Fibroblast of upper back skin (primary cell): ENCODE measurements at regions not wholly inside any gene's neighbourhood (a gene's known extent, or its start where the extent isn't known, plus 50 kb on each side); places are given as distances from the start of the nearest gene placed in this dataset.
"Not testable (repeated sequence)": the region's sequence is repeated elsewhere in the genome, so short reads cannot be mapped to it uniquely, and the experiment has no call there.

Experiments
- DNase-seq: peaks from one replicate; pipeline ENCODE4 v3.0.0-alpha.2; 2013

DNA sequence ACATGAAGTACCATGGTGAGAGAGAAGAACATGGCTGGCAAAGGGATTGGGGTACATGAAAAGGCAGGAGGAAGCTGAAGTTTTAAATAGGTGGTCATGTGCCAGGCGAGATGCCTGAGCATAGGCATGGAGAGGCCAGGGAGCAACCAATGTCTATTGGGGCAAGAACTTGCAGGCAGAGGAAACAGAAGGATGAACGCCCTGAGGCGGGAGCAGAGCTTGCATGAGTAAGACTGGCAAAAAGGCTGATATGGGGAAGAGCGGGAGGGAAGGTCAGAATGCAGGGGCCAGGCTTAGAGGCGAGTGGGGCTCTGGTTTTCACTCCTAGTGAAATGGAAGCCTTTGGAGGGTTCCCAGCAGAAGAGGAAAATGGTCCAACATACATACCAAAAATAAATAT, 52.5 kb upstream of the VSTM5 start:
- DNase-seq = no peak

GRCh38 chr11:93903989-93904388, 53.6 kb upstream of the VSTM5 start:
- no peak for DNase-seq

DNA sequence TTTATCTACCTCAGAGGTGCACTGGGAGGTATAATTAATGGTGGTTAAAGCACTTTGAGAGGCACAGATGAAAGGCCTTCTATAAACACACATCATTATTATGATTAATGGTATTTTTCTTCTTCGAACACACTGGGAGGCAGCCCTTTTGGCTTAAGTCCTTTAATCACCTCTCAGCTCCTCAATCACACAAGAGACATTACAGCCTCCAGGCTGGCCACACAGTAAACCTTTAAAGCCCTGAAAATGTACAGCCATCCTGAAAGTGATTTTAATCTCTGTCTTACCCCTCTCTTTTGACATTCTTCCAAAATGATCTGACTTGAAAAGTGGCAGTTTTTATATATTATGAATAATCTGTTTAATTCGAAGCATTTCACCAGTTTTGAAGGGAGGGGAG, 54.3 kb upstream of the VSTM5 start:
- peak; percentile 30 for DNase-seq

DNA sequence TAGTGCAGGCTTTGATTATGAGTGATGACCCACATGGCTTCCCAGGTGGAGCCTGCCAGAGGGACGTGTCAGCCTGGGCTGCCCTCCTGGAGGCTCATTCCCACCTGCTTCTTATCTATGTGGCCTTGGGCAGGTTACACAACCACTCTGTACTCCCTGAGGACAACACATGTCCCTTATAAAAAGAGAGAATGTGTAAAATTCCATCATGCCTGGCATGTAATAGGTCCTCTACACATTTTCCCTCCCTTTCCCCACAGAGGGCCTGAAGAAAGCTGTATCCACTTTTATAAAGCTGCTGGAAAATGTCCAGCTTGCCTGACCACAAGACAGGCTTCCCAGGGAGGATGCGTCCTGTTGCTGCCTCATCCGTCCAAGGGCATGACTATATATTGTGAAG, 55.0 kb upstream of the VSTM5 start:
- peak; percentile 92 for DNase-seq

GRCh38 chr11:93906486-93906885, 56.1 kb upstream of the VSTM5 start:
- peak; percentile 50 for DNase-seq

DNA sequence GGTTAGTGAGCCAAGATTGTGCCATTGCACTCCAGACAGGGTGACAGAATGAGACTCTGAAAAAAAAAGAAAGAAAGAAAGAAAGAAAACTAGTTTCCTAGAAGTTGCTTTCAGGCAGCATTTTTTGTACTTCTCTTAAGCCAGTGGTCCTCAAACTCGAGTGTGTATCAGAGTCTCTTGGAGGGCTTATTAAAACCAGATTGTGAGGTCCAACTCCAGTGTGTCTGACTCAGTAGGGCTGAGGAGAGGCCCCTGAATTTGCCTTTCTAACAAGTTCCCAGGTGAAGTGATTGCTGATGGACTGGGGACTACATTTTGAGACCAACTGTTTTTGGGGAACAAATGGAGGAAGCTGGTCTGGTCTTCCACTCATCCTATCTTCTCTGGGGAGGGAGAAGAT, 57.5 kb upstream of the VSTM5 start:
- DNase-seq = peak; percentile 53

- DNase-seq = peak; percentile 97
Measured at GRCh38 chr11:93908689-93909088, 58.3 kb upstream of the VSTM5 start.

DNA sequence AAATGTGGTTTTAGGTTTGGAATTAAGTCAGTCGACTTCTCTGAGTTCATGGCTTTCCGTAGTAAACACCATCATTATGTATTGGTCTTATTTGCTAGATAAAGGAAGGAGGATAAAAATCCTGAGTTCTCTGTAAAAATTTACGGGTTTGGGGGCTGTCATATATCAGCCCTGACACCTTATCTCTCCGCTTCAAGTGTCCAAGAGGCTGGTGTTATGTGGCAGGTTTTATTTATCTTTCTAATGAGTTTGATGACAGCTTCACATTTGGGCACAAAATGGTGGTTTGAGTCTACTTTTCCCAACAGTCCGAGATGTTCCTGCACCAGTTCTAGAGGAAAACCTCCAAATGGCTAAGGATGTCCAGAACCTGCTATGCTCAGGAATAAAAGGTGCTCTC, 67.3 kb upstream of the VSTM5 start:
- DNase-seq = no peak

- DNase-seq = peak; percentile 68
Measured at GRCh38 chr11:93921695-93922468, 71.5 kb upstream of the VSTM5 start.

GRCh38 chr11:93922830-93923229, 72.4 kb upstream of the VSTM5 start:
- no peak for DNase-seq

DNA sequence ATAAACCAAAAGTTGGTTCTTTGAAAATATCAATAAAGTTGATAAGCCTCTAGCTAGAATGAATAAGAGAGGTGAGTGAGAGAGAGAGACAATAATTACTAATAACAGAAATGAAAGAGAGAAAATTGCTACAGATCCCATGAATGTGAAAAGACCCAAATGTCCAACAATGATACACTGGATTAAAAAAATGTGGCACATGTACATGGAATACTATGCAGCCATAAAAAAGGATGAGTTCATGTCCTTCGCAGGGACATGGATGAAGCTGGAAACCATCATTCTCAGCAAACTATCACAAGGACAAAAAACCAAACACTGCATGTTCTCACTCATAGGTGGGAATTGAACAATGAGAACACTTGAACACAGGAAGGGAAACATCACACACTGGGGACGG, 75.7 kb upstream of the VSTM5 start:
- not testable (repeated sequence) for DNase-seq

- no peak for DNase-seq
Measured at GRCh38 chr11:93929407-93929806, 79.0 kb upstream of the VSTM5 start.

- no peak for DNase-seq
Measured at GRCh38 chr11:93933230-93933629, 82.8 kb upstream of the VSTM5 start.

- DNase-seq = no peak
Measured at GRCh38 chr11:93935826-93936225, 85.3 kb upstream of the HEPHL1 start.

- DNase-seq = no peak
Measured at GRCh38 chr11:93936460-93936859, 84.7 kb upstream of the HEPHL1 start.

DNA sequence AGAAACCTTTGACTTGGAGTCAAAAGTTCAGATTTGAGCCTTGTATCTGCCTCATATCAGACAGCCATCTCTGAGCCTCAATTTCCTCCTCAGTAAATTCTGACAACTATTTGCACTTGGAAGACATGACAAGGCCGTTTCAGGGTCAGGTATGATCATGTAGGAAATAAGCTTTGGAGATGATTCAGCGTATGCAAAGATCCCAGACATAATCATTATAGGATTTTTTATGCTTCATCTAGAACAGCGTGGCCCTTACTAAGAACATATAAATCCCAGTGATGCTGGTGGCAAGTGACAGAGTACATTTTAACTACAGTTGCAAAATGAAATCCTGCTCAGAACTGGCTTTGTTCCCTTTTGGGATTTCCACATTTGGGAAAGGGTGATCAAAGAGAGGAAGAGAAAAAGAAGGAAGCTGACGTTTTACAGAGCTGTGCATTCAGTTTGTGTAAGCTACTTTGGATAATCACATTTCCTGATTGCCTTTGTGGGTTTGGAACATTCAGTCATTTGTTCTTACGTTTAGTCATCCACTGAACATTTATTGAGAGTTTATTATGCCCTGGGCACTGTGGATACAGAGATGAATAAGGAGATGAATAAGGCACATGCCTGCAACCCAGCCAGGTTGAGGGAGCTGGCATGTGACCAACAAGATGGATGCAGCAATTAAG, 81.9 kb upstream of the HEPHL1 start:
- DNase-seq = no peak

DNA sequence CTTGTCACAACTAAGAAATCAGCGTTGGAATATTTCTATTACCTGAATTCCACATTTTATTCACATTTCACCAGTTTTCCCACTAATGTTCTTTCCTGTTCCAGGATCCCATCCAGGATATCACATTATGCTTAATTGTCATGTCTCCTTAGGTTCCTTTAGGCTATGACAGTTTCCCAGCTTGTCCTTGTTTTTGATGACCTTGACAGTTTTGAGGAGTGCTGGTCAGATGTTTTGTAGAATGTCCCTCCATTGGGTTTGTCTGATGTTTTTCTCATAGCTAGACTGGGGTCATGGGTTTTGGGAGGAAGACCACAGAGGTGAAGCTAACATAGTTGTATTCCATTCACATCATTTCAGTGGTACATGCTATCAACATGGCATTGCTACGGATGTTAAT, 80.8 kb upstream of the HEPHL1 start:
- no peak for DNase-seq

GRCh38 chr11:93942176-93942575, 79.0 kb upstream of the HEPHL1 start:
- peak; percentile 21 for DNase-seq

DNA sequence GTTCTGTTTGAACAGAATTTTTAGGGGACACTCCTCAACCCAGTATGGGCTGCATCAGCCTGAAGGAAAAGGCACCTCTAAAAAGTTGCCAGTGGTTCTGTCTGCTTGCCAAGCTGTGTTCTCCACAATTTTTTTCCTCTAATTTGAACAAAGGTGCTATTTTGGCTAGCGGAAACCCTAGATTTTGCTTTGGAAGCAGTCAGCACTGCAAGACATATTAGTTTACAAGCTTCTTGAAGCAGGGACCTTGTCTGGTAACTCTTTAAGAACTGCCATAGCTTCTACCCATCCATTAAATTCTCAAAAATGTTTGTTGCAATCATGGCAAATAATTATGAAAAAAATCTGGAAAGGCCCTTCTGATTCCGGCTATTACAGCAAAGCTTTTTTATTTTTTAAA, 75.6 kb upstream of the HEPHL1 start:
- DNase-seq = no peak

DNA sequence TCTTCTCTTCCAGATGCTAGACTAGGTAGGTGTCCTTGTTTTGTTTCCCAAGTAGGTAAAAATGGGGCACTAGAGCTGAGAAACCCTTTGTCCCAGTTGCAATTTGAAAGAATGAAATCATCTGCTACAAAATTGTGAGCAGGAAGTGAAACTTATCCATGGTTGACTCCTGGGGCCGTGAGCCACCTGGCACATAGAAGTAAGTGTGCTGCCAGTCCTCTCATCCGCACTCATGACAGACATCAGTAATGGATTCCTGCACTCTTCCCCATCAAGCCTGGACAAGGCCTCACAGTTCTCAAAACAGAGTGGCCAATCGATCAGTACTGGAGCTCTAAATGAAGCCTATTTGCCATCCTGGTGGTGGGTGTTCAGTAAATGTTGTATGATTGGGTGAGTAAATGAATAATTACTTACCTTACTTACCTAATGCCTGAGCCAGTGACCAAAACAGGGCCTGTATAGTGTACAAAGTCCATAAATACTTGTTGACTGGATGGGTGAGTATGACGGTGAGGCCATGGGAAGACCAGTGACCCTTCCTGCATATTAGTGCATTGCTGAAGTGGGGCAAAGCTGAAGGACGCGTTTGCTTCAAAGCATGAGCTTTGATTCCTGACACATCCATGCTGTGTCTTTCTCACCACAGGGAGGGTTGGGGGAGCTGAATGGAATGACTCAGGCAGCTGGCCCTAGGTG, 68.9 kb upstream of the HEPHL1 start:
- no peak for DNase-seq

DNA sequence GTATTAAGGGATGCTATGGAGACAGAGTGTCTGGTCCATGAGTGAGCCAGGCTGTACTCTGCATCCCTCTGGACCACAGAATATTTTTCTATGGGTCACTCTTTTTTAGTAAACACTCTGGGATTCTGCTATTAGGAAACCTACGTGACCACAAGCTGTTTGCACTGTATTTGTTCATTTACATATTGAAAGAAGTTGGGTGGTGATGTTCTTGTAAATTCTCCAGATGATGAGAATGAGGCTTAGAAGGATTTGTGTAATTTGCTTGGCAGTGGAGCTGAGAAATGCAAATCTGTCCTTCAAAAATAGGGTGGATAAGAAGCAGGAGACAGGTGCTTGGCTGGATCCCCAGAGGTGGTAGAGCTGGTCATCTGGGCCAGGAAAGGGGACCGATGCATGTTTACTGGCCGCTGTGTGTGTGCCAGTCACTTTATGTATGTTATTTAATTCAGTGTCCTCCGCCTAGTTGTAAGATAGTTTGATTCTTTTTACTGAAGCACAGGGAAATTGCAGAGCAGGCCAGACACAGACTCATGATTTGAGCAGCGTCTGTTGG, 63.7 kb upstream of the HEPHL1 start:
- no peak for DNase-seq

DNA sequence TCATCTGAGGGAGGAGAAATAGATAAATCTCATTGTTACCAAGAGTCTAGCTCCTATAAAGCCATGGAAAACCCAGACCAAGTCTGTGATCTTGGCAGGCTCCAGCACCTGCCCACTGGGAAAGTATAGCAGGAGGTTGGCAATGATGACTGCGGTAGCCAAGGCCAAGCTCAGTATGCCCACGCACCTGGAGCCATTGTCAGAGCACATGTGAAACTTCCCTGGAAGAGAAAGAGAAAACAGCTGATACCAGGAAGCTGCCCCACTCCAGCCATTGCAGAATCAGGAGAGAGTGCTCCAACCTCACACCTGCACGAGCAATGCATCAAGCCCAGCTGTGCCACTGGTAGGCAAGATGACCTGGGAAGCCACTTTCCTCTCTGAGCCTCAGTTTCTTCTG, 62.2 kb upstream of the HEPHL1 start:
- DNase-seq = no peak

DNA sequence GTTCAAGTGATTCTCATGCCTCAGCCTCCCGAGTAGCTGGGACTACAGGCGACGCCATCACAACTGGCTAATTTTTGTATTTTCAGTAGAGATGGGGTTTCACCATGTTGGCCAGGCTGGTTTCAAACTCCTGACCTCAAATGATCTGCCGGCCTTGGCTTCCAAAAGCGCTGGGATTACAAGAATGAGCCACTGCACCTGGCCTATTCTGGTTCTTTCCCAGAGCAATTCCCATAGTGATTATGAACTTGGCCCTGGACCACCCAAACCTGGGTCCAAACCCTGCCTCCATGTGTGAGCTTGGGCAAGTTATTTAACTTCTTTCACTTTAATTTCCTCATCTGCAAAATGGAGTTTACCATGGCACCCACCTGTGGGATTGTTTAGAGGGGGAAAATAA, 61.5 kb upstream of the HEPHL1 start:
- no peak for DNase-seq

DNA sequence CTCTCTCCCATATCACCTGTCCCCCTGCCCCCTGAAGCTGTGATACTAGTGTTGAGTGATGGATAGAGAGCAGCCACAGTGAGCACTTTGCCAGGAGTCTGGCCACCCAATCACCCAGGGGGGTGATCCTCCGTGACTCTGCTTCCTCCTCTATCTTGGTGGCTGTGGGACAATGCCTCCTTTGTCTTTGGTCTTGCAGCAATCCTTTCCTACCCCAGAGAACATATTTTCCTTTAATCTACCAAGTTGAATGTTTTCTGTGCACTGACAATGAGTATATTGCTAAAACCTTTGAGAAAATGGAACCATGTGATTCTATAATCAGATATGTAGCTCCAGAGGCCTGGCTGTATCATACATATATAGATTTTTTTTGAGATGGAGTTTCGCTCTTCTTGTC, 58.1 kb upstream of the HEPHL1 start:
- no peak for DNase-seq
